ENCODE measurements at regions not wholly inside any gene's neighbourhood (a gene's known extent, or its start where the extent isn't known, plus 50 kb on each side); places are given as distances from the start of the nearest gene placed in this dataset.

DNA sequence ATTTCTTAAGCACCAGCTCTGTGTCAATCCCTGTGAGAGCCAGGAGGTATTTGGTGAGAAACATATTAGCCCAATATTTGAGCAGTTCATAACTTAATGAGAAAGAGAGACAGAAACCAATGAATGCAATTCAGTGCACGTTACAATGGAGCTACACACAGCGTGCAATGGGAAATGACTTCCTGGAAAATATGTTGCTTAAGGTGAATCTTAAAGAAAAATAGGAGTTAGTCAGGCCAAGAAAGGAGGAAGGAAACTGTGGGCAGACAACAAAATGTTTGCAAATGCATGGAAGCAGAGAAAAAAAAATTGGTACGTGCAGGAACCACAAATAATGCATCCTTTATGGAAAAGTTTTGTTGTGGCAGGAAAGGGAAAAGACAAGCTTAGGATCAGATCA lies 481.7 kb downstream of the BCAT1 start:
- no peak for DNase-seq

DNA sequence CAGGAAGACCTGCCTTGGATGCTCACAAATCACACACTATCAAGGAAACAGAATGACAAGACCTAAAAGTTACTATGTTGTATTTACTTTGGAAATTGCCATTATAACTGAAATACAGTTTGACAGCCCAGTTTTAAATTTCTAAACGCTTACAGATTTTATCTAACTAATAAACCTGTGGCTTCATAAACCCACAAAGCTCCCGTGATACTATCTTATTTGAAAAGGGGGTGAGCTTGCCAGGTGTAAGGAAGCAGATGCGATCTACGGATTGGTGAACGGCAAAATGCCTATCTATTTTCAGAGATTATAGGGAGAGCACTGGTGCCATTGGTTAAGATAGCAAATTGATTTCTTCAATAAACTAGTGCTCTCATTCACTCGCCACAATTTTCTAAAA lies 485.5 kb downstream of the BCAT1 start:
- DNase-seq: no peak

DNA sequence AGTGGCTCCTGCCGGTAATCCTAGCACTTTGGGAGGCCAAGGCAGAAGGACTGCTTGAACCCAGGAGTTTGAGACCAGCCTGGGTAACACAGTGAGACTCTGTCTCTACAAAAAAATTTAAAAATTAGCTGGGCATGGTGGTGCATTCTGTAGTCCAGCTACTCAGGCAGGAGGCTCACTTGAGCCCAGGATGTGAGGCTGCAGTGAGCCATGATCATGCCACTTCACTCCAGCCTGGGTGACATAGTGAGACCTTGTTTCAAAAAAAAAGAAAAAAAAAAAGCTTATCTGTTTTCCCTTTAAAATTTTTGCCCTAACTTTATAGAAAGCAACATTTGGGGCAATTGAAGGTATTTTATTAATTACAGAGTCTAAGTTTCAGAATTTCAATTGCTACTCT lies 486.0 kb downstream of the BCAT1 start:
- no peak for DNase-seq

DNA sequence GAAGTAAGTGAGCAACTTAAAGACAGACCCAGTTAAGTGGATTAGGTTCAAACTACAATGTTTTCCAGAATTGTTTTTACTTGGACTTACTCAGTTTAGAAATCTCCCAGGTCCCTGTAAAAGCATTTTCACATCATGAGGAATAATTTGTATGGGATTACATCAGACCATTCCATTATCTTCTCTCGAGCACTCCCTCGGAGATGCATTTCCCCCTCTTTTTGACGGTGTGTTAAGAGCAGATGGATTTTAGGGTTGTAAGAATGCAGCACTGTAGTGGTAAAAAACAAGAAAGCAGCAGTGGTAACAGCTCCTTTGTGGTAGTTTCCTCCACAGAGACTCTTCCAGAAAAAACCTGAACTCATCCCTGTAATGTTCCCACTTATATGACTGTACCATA lies 488.4 kb downstream of the BCAT1 start:
- no peak for DNase-seq

DNA sequence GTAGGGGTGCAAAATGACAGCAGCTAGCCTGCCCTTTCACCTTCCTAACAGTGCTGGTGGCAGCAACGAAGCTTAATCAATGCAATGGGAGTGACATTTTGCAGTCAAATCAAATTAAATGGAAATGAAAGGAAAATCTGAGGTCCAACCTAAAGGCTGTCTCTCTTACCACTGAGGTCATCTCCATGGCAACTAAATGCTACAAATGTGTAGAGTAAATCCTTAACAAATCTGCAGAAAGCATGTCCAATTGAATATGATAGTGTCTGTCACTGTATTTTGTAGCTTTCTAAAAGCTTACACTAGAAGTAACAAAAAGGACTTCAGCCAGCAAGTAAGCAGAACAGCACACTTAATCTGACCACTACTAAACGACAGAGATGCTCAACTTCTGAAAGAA lies 488.8 kb downstream of the BCAT1 start:
- no peak for DNase-seq

DNA sequence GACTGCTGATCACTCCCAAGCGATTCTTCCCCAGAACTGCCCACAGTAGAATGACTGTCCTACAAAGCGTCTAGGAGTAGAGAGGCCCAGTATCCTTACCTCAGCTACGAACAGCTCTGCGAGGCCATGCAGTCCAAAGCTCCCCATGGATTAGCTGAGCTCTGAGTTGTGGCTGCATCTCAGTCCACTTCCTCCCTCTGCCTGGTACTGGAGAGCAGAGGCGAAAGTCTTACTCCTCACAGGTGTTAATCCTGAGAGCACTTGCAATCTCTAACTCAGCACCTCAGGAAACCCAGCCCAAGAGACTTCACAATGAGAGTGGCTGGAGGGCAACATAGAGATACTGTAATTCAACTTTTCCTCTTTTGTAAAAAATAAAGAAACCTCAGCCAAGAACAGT lies 493.1 kb downstream of the BCAT1 start:
- DNase-seq: no peak

DNA sequence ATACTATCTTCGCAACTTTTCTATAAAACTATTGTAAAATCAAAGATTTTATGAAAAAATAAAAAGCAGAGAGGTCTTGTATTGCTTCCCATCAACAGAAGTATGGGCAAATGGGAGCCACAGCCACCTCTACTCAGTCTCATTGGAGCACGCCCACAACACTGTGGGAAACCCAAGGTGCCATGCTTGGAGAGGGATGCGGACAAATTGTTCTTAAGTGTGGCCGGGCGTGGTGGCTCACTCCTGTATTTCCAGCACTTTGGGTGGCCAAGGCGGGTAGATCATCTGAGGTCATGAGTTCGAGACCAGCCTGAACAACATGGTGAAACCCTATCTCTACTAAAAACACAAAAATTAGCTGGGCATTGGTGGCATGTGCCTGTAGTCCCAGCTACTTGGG lies 498.2 kb upstream of the SOX5 start:
- no peak for DNase-seq

DNA sequence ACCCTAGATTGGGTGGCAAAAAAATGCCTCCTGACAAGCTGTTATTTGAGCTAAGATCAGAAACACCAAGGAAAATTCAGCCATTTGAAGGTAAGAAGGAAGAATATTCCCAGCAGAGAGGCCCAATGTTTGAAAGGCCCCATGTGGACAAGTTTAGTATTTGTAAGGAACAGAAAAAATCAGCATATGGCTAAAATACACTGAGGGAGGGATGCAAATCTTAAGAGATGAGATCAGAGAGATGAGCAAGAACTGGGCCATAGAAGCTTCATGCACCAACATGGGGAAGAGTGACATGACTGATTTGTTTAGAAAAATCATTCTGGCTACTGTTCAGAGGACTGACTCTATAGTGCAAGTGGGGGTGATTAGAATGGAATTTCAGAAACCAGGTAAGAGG lies 496.8 kb upstream of the SOX5 start:
- no peak for DNase-seq

DNA sequence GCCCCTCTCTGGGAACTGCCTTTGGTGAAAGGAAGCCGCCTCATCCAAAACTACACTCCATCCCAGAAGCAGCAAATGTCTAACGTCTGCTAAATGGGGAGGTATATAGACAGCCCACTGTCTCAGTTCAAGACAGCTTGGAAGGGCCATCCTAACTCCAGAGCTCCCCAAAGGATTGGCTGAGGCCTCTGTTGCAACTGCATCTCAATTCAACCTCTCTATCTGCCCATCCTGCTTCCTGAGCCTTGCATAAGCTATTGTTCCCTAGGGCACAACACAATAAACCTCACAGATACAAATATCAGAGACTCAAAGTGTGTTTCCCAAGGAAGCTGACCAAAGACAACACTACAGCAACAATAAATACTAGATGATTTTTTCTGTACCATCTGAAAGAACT lies 495.2 kb upstream of the SOX5 start:
- DNase-seq: no peak

DNA sequence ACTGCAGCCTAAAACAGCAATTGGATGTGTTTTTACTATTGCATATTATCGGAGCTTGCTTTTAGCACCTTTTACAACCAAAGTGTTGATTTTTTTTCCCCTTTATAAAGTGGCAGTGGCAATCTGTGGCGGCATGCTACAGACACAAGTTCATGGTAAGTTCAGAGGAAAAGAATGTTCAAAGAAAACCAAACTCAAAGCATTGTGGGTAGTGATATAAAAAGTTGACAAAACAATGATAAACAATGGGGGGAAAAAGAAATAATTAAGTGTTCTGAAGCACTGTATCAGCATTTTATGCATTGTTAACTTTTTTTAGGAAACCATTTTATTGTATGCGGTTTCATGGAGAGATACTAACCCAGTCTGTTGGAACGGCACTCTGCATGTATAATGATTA lies 492.0 kb upstream of the SOX5 start:
- DNase-seq: no peak

DNA sequence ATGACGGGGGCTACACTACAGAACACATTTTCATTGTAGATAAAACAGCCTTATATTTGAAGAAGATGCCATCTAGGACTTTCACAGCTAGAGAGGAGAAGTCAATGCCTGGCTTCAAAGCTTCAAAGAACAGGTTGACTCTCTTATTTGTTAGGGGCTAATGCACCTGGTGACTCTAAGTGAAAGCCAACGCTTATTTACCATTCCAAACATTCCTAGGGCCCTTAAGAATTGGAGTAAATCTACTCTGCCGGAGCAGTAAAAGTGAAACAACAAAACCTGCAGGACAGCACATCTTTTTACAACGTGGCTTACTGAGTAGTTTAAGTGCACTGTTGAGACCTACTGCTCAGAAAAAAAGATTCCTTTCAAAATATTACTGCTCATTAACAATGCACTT lies 487.2 kb upstream of the SOX5 start:
- no peak for DNase-seq

DNA sequence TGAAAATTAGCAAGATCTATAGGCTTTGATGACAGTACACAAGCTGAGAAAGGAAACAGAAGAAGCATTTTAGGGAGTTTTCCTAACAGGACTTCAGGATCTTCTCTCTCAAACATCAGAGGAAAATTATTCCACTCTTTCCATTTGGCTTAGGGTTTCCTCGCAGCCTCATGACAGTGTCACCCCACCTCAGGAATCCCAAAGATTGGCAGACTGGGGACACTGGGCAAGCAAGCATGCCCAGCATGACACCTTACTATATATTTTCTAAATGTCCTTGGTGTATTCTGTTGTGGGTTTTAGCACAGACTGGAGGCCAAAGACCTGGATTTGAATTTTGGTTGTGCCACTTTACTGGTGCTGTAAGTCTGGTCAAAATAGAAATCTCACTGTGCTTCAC lies 482.4 kb upstream of the SOX5 start:
- DNase-seq: no peak

DNA sequence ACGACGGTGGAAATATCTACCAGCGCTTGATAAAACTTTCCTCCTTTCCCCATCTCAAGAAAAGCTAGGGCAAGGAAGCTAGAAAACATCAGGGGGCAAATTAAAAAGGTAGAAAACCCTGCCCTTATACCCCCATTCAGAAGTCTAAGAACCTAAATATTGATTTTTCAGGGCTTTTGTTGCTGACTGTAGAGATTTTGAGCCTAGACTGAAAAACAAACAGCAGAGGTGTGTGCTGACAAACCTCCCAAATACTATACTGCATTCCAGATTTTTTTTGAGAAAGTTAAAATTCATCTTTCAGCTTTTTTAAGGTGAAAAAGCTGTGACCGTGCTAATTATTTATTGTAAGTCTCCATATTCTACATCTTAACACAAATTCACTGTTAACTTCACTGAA lies 478.3 kb upstream of the SOX5 start:
- DNase-seq: no peak

DNA sequence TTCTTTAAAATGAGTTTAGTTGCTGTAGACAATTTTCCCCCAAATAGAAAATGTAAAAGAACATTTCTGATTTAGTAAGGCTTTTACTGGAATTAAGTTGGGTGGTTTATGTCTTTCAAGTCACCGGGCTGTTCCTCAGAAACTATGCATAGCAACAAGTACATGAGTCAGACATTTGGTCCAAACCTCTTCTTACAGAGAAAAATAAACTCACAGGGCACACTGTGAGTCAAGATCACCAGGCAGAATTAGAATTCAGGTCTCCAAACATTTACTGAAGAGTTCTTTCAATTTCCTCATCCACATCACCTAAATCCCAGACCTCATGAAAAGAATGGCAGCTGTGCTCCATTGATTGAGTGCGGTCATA lies 476.1 kb upstream of the SOX5 start:
- DNase-seq: no peak

DNA sequence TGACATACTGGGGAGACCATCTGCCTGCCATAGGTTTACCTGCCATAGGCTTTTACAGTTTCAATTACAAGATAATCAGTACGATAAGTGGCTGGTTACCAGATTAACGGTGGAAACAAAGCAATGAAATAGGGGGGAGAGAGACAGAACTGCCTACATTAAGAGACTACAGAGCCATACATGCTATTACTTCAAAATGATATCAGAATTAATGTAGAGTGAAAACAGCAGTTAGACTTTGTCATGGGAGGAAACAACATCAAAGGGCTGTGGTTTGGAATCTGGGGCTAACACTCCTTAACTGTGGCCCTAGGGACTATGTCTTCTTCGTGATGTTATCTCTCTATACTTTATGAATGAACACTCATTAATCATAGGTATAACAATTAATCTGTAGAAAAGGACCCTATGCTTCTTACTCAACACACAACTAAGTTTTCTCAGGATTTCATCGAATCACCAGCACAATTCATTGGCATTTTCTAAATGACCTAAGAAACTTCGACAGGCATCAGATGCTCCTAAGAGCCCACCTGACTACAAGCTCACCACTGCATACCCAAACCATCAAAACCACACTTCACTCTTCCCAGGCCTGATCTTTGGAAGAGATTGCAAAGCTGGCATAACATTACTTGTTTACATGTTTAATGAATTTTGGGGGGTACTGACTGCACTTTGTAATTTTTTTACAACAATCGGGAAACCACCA lies 475.6 kb upstream of the SOX5 start:
- DNase-seq: no peak

DNA sequence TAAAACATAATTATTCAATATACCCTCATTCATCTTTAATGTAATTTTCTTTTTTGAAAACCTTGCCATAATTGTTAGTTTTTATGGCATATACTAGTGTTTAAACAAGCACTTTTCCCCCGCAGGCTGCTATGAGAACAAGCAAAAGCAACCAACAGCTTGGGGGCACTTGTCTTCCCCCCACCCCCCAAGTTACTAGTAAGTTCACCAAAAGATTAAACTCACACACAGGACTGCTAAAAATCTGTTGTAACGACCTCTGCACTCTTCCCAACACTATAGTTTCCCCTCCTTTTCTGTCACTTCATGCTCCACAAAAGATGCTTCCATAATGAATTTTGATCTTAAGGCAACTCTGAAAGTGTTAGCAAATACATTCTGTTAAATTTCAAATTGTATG lies 474.9 kb upstream of the SOX5 start:
- DNase-seq: no peak

DNA sequence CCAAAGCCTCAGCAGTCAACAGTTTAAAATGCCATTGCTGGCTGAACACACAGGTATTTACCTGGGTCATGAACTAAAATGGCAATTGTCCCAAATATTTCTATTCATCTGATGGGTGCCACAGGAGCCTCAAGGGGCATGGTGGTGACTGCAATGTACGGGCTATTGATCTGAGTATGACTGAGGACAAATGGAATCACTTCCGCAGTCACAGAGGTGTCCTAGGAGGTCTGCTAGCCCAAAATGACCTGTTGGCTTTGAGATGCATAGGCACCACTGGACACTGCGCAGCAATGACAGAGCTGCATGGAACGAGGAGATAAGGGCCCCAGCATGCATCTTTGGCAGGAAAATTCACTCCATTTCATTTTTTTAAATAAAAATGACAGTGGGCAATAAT lies 474.1 kb upstream of the SOX5 start:
- DNase-seq: no peak

DNA sequence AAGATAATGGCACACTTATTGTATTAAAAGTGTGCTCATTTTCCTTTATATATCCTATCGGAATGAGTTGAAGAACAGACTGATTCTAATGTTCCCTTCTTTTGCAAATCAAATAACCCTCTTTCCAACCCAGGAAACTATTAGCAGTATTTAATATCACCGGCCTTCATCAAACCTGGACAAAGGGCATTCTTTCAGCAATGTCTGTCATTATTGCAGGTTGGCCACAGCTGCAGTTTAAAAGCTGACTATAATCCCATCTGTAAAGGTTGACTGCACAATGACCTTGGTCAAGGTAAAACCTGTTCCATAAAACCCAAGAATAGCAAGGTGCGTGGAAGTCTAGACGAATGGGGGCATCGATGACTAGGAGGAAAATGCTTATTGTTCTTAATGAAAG lies 472.3 kb upstream of the SOX5 start:
- no peak for DNase-seq

DNA sequence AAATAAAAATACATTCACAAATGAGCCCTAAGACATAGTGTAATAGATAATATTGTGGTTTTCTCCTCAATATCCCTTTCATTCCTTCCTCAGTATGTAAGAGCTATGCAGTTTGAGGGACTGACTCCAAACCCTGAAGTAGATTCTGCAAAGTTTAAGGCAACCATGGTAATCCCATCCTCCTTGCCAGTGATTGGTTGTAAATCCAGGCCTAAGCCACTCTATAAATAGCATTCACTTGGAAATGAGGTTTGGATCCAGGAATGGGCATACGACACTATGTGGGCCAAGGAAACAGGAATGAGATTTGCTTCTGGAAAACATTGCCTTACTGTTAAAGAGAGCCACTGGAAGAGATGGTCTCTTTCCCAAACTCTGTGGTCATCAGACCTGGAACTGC lies 468.7 kb upstream of the SOX5 start:
- no peak for DNase-seq

DNA sequence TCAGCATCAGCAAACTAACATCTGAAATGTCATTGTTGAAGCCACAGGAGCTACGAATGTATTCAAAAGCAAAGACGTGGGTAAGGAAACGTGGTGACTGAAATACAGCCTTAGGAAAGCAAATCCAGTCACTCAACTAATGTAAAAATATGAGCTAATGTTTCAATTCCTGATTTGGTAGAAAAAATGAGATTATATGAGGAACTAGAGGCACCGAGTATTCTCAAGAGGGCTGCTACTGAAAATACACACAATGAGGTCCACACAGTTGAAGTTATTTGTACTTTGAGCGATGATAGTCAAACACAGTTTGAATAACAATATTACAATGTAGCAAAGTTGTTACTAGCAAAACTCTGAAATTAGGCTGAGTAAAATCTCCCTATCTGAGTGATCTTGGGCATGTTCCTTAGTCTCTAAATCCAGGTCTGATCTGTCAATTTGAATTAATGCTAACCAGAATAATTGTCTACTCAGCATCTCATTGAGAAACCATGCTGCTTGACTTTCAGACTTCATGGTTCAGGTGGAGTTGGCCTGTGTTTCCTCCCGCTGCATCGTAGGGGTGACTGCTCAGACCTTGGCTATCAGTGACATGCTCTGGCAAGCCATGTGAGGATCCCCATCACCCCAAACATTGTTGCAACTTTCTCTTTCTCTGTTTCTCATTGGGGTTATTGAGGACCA lies 467.1 kb upstream of the SOX5 start:
- DNase-seq: no peak

DNA sequence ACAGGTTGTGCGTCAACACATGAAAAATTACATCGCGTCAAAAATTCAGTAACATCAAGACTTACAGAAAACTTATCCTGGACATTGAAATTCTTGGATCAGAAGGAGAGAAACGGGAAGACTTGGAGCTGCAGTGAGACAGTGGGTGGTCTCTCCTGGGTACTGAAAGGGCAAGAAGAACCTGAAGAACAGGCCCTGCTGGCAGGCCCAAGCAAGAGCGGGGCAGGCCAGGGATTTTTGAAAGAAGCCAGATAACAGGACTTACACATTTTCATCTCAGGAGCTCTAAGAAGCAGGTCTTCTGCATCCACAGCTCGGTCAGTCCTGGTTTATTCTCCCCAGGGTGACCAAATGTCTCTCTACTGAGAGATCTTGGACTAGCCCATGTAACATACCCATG lies 466.5 kb upstream of the SOX5 start:
- no peak for DNase-seq

DNA sequence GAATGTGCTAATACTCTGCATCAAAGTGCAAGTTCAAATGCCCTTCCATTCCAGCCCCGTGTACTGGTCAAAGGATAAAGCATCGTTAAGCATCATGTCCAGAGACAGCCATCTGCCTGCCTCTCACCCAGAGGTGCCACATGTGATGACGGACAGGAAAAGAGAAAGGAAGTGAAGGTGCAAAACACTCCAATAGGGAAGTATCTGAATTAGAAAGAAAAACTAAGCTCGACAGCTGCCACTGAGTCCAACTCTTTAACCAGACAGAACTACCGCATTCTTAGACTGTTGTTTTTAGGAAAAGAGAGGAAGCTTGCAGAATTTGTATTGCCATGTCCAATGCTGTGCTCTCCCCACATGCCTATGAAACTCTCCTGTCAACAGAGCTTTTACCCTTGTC lies 465.0 kb upstream of the SOX5 start:
- DNase-seq: no peak

DNA sequence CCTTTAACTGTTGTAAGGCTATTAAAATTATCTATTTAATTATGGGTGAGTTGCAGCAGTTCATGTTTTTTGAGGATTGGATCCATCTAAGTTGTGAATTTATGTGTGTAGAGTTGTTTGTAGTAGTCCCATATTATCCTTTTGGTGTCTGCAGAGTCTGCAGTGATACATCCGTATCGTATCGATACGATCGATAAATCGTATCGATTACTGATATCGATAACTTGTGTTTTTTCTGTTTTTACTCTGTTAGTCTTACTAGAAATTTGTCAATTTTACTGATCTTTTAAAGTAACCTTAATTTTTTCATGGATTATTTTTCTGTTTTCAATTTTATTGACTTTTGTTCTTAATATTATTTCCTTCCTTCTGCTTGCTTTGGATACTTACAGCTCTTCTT lies 462.5 kb upstream of the SOX5 start:
- no peak for DNase-seq

DNA sequence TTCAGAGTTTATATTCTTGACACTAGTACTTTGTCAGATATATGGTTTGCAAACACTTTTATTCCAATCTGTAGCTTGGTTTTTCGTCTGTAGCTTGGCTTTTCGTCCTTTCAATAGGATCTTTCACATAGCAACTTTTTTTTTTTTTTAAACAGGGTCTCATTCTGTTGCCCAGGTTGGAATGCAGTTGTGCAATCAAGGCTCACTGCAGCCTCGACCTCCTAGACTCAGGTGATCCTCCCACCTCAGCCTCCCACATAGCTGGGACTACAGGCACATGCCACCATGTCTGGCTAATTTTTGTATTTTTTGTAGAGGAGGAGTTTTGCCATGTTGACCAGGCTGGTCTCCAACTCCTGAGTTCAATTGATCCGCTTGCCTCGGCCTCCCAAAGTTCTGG lies 460.4 kb upstream of the SOX5 start:
- DNase-seq: no peak

DNA sequence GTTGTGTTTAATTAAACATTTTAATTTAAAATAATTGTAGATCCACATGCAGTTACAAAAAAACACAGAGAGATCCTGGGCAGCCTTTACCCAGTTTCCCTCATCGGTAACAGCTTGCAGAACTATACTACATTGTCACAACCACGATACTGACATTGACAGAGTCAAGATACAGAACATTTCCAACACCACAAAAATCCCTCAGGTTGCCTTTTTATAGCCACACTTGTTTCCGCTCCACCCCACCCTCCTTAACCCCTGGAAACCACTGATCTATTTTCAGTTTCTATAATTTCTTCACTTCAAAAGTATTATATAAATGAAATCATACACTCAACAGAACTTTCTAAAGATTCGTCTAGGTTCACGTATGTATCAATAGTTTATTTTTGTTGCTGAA lies 458.8 kb upstream of the SOX5 start:
- DNase-seq: no peak
